AML-193 (cell line): ENCODE measurements at regions not wholly inside any gene's neighbourhood (a gene's known extent, or its start where the extent isn't known, plus 50 kb on each side); places are given as distances from the start of the nearest gene placed in this dataset.

Source experiments
- DNase-seq, 2 experiments: peaks; one replicate each; lab custom pipeline; 2025; lab: John Stamatoyannopoulos, UW

DNA sequence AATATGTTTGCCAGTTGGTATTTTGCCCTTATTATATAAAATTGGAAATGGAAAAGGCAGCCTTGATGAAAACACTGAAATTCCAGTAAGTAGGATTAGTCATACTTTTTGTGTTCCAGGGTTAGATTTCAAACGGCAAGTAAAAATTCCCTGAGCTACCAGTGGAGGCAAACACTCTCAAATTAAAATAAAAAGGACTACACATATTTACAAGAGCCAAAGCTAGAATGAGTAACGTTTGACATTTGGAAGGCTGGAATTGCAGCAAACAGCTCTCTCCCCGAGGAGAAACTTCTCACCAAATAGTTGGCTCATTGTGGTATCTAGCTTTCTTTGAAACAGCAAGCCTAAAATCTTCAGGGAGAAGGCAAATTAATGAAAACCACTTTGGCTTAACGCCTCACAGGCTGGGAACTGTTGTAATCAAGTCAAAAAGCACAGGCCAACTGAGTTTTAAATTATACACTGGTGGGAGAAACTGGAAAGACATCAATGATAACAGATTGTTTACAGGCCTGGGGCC lies 288.4 kb downstream of the SNX13 start:
- DNase-seq: no peak

DNA sequence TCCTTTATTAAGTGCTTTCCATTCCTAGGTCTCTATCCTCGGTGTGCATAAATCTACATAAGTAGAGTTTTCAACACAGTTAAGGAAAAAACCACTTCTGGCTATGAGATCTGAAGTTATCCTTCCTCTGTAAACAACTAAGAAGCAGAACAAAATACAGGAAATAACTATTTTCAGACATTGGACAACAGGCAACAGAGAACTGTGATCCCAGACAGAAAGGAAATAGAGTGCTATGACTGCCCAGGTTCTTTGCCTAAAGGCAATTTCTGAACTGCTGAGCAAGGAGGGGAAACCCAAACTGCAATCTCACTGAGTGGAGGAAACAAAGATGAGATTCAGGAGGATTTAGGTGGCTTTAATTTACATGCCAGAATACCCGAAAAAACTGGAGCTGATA lies 285.4 kb downstream of the SNX13 start:
- no peak for DNase-seq

DNA sequence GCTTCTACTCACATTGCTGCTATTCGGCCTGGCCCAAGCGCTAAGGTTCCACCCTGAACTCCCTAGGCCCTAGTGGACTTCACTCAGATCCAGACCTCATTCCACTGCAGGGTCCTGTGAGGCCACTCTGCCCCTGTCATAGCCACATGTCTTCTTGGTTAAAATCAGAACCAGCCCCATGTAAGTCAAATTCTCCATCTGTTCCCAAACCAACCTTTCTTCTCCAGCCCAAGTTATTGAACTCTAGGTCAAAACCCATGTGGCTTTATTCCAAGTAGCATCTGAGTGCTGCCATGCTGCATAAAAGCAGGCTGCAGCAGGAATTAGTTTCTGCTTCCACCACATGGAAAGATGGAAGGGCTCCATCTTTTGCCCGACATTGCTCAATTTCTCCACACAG lies 281.2 kb downstream of the SNX13 start:
- DNase-seq: no peak

DNA sequence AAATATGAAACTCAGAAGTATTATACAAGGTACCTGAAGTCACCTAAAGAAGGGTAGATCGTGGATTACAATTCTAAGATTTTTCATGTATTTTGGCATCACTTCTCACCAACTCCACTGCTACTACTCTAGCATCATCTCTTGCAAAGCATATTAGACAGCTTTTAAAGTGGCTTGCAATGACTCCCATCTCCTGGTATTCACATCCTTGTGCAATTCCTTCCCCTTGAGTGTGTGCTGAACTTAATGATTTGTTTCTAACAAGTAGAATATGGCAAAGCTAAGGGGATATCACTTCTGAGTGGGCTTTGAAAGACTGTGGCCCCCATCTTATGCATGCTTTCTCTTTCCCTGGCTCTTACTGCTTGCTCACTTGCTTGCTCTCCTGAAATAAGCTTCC lies 280.2 kb downstream of the SNX13 start:
- DNase-seq: no peak

DNA sequence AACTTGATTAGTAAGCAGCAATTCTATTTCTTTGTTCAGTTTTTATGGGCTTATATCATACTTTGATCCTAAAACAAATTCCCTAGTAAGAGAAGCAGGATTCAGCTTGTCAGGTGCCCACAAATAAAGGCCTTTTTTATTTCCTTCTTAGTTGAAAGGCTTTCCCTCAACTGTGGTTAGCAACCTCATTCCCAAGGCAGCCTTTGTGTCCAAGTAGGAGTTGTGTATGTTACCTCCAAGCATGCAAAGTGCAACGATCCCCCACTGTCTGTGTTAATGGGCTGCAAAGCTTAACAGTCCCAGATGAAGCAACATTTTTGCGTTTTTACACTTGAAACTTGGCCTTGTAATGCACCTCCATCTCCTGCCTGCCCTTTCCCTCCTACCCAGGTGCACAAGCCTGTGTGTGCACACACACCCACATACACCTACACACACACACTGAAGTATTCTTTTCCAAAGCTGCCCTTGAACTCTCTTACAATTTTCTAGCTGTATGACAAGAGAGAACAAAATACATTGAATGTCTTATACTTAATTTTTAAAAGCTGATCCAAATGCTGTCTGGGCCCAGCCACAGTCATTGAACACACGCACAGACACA lies 278.2 kb downstream of the SNX13 start:
- DNase-seq: no peak

DNA sequence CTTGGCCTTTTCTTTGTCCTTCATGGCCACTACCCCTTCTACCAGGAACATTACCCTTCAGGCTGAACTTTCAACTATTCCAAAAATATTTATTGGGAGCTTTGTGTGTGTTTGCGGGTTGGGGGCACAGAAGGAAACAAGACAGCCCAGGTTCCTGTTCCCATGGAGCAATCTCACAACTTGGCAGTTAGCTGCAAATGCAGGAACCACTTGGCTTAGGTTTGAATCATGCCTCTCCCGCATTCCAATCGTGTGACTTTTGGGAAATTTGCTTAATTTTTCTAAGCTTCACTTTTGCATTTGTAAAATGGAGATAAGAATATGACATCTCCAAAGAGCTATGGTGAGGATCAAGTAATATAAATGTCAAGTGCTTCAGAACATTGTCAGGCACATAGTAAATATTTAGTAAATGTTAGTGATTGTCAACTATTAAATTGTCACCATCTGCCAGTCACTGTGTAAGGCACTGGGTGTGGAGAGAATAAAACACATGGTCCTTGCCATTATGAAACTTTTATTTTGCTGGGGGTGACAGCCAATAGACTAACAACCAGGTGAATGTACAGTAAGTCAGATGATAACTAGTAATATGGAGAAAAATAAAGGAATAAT lies 277.1 kb downstream of the SNX13 start:
- no peak for DNase-seq

DNA sequence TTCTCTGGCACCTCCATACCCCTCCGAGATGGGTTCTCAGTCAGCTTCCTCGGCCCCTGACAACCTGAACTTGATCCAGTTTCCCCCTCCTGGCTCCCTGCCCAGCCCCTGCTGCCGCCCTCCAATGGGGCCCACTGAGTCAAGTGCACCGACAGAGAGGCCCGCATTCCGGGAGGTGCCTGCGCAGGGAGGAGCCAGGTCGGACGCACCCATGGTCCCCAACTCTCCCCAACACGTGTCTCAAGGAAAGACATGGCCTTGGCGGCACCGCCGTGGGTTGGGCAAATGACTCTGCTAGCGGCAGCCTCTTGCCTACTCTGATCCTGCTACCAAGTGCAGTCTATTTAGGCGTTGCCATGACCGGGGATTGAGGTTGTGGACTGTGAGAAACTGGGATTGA lies 275.3 kb downstream of the SNX13 start:
- DNase-seq: no peak

DNA sequence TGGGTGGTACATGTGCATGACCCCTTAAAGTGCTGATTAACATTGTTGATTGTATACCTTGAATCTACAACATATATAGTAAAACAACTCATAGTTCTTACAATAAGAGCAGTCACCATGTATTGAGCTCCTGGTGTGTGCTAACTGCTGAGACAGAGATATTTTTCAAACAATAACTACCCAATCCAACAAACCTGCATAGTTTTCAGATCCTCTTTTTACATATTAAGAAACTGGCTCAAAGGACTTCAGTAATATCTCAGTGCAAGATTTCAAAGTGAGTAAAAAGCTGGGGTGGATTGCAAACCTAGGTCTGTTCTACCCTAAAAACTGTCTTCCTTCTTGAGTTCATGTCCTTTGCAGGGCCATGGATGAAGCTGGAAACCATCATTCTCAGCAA lies 272.2 kb downstream of the SNX13 start:
- no peak for DNase-seq

DNA sequence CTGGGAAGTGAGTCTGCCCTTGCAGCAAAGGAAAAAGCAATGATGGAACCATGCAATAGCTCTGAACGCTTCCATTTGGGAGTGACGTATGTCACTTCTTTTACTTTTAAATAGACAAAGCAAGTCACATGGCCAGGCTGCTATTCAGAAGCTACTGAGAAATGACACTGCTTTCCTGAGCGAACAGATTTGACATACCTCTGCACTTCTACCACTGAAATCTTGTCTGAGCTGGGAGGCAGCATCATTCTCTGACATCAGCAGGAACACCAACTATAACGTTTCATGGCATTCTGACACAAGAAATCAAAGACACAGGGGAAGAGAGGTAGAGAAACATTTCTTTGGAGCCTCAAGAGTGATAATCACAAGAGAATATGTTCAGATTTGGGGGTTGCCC lies 271.1 kb downstream of the SNX13 start:
- DNase-seq: no peak

DNA sequence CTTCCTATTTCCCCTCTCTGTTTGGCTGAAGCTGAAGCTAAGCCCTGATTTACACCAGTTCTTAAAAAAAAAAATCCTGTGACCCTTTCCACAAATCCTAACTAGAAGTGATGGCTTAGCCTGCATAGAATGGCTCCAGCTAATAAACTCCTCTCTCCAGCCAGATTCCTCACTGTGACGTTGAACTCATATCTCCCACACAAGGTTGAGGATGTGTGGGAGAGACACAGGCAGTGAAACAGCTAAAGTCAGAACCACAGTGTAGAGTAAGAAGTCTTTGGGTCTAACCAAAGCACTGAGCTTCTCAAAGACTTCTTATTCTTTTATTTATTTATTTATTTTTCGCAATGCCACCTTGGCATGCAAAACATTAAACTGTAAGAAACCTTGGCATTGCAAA lies 268.3 kb downstream of the SNX13 start:
- DNase-seq: no peak

DNA sequence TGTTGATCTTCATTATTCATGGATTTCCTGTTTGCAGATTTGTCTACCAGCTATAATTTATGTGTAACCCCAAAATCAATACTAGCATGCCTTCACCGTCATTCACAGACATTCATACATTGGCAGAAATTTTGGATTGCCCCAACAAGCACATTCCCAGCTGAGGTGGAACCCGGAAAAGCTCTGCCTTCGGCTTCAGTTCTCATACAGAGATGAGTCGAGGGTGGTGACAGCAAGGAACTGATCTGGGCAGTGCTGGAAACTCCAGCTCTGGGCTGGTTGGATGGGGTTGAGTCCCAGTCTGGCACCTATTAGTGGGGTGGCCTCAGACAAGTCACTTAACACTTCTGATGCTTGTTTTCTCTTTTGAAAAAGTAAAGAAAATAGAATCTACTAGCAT lies 267.5 kb downstream of the SNX13 start:
- DNase-seq: no peak

DNA sequence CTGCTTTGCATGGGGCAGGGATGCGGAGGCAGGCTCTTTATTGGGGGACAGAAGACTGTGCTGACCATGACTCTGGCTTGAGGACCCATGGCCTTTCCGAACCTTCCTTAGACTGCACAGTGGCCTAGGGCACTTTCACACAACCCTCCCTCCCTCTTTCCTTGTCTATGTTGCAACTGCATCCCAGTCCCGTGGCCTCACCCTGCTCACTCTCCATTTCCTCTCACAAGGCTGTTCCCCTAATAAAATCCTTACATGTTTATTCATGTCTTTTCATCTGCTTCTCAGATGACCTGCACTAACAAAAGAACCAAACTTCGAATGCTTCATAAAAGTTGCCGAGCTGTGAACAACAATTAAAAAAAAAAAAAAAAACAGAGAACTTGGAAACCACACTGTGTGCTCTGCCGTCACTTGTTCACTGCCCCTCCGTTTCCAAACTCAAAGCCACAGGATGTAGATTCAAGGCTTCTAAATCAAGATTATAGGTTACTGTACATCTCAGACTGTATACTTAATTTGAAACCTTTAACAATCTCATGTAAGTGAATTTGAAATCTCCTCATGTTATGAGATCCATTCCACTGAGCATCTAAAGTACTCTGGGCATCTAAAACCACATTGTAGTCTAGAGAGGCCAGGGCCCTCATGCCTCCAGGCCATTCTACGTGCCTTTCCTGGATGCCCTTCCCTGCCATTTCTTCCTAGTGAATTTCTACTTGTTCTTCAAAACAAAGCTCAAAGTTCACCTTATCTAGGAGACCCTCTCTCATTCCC lies 265.9 kb downstream of the SNX13 start:
- DNase-seq: no peak

DNA sequence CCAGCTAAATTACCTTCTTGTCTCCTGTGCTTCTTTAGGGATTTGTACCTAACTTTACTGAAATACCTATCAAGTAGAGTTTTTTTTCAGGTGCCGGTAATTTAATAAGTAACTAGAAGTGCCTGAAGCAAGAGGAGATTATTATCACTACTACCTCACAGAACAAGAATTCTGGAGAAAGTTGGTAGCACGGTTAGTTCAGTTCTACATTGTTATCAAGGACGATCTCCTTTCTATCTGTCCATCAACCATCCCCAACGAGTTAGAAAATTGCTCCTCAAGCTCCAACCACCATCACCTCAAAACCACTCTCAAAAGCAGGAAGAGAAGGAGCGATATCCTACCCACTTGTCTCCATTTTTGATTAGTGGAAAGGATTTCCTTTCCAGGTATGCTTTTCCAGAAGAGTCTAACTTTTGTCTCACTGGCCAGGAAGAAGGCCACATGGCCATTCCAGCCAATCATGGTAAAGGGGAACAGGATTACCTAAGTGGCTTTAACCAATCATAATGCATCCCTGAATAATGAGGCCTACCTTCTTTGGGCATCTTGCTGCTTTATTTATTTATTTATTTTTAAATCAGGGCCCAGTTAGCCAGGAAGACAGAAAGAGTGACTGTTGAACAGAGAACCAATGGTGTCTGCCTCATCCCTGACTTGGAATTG lies 265.2 kb downstream of the SNX13 start:
- DNase-seq: no peak

DNA sequence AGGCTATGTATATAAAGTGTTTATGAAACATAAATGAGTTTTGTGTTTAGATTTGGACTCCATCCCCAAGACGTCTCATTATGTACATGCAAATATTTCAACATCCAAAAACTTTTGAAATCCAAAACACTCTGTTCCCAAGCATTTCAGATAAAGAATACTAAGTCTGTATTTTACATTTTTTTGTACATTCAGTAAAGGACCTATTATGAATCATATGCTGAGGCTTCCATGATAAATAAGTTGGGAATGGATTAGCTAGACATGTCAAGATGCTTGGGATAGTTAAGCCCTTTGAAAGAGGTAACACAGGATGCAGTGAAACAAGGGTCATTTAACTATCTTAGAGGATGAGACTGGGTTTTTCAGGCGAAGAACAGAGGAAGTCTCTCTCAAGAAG lies 262.9 kb downstream of the SNX13 start:
- DNase-seq: no peak

DNA sequence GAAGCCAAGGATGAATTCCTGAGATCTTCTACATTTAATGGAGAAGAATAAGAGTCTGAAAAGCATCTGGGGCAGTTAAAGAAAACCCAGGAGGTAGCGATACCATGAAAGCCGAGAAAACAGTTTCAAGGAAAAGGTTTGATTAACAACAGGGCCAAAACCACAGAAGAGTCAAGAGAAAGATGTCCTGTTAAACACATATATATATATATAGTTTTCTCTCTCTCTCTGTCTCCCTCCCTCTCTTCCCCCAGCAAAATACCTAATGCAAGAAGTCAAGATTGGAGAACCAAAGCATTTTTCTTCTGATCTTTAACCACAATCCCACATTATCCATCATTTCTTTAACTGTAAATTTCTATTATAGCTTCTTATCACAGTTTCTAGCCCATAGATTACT lies 261.4 kb downstream of the SNX13 start:
- no peak for DNase-seq

DNA sequence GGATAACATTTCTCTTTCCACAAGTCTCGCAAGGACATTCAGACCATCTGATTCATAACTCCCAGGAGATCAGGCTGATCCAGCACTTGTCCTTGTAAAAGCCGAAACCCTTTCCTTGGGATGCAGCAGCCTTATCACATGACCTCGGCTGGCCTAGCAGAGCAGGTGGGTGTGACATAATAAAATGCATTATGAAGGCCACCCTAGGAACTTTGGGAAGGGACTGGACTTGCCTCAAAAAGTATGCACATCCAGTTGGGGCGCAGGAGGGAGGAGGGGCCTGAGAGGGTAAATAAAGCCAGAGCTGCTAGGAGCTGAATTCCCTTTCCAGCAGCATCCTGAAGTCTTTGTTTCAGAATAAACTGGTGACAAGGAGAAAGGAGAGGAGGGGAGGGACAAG lies 260.8 kb downstream of the SNX13 start:
- DNase-seq: no peak

DNA sequence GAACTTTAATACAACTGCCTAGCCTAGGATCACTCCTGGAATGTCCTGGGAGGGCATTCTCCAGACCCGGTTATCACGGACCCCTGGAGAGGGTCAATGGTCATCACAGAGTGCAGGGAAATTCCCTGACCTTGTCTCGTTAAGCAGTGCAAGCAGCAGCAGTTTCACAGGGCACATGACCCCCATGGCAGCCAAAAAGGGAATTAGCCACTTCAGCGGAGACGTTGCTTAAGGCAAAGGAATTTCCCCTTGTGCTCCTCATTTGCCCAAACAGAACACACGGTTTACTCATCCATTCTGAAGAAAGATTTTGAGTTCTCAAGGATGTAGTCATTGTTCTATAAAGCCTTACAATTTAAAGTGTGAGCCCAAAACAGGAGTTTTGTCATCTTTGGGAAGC lies 260.3 kb downstream of the SNX13 start:
- no peak for DNase-seq

DNA sequence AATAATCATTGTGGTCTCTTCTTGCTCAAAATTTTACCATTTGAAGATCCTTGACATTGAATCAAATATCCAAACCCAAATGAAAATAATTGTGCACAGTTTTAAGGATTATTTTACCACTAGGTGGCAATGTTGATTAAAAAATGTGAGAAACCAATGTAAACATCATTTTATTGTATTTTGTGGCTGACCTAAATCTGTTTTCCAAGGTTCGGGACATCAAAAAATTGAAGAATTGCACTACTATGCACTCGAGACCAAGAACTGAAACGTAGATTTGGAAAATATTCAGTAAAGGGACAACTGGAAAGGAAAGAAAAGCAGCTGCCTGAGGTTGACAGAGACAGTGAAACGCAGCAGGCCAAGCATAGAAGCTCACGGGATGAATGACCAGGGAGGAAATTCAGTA lies 259.3 kb downstream of the SNX13 start:
- peak in 1 of 2 experiments; percentile 35 for DNase-seq

DNA sequence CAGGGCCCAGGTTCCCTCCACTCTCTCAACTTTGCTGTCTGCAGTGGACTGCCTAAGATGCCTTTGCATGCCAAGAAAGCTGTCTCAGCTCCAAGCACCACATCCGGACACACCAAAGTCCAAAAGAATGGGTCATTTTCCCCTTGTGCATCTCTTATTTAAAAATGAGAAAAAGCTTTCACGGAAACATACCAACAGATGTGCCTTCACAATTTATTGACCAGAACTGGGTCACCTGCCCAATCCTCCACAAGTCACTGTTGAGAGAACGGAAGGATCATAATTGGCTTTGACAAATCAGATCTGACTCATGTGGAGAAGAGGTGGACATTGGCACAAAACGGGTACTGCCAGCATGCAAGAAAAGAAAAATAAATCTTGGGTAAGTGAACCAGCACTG lies 258.3 kb downstream of the SNX13 start:
- no peak for DNase-seq

DNA sequence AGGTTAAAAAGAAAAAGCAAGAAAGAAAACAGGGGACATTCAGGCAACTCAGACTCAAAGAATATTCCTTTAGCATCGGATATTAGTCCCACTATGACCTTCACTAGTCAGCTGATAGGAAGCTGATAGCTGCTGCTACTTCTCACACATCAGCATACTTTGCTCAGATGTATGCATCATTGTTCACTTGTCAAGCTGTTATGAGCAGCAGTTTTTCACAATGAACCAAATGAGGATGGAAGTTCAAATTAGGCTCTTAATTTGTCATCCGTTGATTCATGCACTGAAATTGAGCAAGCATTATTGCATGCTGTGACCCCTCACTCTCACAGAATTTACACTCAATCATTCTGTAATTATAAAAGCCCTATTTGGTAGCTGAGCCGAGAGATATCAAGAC lies 257.7 kb downstream of the SNX13 start:
- DNase-seq: no peak

DNA sequence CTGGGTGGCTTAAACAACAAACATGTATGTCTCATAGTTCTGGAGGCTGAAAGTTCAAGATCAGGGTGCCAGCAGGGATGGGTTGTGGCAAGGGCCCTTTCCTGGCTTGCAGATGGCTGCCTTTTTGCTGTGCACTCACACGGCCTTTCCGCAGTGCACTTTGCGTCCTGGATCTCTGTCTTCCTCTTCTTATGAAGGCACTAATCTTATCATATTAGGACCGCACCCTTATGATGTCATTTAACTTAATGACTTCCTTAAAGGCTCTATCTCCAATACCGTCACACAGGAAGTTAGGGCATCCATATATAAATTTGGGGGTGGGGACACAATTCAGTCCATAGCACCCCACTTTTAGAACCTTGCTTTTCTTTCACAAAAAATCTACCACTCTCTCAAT lies 255.2 kb downstream of the SNX13 start:
- DNase-seq: no peak

DNA sequence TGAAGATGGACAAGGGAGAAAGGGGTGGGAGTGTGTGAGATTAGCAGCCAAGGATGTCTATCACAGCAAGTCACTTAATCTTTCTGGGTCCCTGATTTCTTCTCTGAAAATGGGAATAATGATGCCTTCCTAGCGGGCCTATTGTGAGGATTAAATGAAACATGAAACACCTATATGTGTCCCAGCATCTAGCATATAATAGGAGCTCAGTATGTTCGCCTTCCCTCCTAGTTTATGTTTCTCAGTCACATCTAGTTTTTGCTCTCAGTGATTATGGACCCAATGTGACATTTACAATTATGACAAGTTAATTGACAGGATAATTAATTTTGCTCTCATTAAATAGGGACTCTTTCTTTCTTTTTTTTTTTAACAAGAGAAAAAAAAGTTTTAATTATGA lies 252.9 kb downstream of the SNX13 start:
- DNase-seq: no peak

DNA sequence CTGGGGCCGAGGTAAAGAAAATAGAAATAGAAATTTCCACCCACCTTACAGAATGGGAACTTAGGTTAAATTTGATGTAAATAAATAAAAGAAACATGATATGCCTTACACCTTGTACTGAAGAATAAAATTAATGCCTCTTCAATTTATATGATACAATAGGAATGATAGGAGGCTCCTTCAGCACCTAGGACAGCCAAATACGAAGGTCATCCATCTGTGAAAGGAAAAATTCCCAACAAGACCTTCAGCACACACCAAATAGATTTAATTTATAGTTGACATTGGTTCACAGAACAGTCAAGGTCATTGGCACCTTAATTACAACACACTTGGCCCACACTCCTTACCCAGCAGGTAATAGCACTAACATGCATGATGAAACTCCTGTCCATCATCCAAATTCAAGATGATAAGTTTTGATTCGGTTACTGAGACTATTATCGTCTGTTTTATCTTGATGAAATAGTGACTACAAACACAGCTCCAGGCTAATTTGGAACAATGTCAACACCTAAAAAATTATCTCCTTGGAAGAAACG lies 250.9 kb downstream of the SNX13 start:
- DNase-seq: no peak
